H1 (cell line): ENCODE measurements at regions not wholly inside any gene's neighbourhood (a gene's known extent, or its start where the extent isn't known, plus 50 kb on each side); places are given as distances from the start of the nearest gene placed in this dataset.

Experiments used
- ASH2L ChIP-seq: fragments of 200-600, 300-600 bp; sonication (generic); IDR thresholded peaks from one replicate; pipeline ENCODE4 v1.7.1; 2017; ENCODE audit warnings: low read length
- BACH1 ChIP-seq: IDR thresholded peaks from 2 replicates; pipeline ENCODE4 v1.6.1; 2012; ENCODE audit warnings: low read length, improper control_type of control experiment
- POLR2AphosphoS5 ChIP-seq: IDR thresholded peaks from 2 replicates; pipeline ENCODE4 v1.6.1; 2011; ENCODE audit warnings: low read depth, low read length
- POU5F1 ChIP-seq: IDR thresholded peaks from 2 replicates; pipeline ENCODE4 v1.6.1; 2011; ENCODE audit warnings: low read depth, mild to moderate bottlenecking, low read length, moderate library complexity
- TF ChIP-seq, protein P1 (sequence below): fragments of 300-600 bp; sonication (generic); IDR thresholded peaks from 2 replicates; pipeline ENCODE4 v1.7.1; 2012; ENCODE audit warnings: low read length, moderate library complexity, mild to moderate bottlenecking, inconsistent platforms; ENCODE audit not compliant: insufficient replicate concordance

DNA sequence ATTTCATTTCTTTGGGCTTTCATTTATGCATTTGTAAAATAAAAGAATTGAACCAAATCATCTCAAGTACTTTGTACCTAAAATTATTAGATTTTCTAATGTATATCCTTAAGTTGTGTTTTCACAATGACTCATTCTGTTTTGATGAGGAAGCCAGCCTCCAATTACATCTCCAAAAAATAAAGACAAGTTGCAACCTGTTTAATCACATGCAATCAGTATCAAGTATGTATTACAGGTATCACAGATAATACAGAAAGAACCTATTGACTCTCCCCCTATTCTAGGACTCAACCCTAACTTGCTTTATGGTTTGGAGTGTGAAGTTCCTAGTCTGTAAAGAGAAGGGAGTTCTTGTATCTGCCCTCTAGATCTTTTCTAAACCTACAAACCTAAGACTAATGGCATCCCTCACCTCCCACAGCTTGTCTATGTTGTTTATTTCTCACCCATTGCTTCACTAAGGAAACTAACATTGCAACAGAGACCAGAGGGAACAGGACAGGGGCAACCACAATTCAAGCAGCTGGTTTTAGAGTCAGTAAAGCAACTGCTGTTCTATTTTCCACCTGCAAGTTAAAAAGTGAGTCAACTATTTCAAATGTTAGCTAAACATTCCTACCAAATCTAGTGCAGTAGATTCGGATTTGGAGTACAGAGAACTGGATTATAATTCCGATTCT lies 141.1 kb upstream of the ETAA1 start (continued):
- TF ChIP-seq, protein P1, sequence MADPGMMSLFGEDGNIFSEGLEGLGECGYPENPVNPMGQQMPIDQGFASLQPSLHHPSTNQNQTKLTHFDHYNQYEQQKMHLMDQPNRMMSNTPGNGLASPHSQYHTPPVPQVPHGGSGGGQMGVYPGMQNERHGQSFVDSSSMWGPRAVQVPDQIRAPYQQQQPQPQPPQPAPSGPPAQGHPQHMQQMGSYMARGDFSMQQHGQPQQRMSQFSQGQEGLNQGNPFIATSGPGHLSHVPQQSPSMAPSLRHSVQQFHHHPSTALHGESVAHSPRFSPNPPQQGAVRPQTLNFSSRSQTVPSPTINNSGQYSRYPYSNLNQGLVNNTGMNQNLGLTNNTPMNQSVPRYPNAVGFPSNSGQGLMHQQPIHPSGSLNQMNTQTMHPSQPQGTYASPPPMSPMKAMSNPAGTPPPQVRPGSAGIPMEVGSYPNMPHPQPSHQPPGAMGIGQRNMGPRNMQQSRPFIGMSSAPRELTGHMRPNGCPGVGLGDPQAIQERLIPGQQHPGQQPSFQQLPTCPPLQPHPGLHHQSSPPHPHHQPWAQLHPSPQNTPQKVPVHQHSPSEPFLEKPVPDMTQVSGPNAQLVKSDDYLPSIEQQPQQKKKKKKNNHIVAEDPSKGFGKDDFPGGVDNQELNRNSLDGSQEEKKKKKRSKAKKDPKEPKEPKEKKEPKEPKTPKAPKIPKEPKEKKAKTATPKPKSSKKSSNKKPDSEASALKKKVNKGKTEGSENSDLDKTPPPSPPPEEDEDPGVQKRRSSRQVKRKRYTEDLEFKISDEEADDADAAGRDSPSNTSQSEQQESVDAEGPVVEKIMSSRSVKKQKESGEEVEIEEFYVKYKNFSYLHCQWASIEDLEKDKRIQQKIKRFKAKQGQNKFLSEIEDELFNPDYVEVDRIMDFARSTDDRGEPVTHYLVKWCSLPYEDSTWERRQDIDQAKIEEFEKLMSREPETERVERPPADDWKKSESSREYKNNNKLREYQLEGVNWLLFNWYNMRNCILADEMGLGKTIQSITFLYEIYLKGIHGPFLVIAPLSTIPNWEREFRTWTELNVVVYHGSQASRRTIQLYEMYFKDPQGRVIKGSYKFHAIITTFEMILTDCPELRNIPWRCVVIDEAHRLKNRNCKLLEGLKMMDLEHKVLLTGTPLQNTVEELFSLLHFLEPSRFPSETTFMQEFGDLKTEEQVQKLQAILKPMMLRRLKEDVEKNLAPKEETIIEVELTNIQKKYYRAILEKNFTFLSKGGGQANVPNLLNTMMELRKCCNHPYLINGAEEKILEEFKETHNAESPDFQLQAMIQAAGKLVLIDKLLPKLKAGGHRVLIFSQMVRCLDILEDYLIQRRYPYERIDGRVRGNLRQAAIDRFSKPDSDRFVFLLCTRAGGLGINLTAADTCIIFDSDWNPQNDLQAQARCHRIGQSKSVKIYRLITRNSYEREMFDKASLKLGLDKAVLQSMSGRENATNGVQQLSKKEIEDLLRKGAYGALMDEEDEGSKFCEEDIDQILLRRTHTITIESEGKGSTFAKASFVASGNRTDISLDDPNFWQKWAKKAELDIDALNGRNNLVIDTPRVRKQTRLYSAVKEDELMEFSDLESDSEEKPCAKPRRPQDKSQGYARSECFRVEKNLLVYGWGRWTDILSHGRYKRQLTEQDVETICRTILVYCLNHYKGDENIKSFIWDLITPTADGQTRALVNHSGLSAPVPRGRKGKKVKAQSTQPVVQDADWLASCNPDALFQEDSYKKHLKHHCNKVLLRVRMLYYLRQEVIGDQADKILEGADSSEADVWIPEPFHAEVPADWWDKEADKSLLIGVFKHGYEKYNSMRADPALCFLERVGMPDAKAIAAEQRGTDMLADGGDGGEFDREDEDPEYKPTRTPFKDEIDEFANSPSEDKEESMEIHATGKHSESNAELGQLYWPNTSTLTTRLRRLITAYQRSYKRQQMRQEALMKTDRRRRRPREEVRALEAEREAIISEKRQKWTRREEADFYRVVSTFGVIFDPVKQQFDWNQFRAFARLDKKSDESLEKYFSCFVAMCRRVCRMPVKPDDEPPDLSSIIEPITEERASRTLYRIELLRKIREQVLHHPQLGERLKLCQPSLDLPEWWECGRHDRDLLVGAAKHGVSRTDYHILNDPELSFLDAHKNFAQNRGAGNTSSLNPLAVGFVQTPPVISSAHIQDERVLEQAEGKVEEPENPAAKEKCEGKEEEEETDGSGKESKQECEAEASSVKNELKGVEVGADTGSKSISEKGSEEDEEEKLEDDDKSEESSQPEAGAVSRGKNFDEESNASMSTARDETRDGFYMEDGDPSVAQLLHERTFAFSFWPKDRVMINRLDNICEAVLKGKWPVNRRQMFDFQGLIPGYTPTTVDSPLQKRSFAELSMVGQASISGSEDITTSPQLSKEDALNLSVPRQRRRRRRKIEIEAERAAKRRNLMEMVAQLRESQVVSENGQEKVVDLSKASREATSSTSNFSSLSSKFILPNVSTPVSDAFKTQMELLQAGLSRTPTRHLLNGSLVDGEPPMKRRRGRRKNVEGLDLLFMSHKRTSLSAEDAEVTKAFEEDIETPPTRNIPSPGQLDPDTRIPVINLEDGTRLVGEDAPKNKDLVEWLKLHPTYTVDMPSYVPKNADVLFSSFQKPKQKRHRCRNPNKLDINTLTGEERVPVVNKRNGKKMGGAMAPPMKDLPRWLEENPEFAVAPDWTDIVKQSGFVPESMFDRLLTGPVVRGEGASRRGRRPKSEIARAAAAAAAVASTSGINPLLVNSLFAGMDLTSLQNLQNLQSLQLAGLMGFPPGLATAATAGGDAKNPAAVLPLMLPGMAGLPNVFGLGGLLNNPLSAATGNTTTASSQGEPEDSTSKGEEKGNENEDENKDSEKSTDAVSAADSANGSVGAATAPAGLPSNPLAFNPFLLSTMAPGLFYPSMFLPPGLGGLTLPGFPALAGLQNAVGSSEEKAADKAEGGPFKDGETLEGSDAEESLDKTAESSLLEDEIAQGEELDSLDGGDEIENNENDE = no peak
- TF ChIP-seq ASH2L (no peak), BACH1 (no peak), POU5F1 (no peak), POLR2AphosphoS5 (no peak)
